Activated CD8-positive, alpha-beta memory T cell treated with anti-CD3 and anti-CD28 coated beads for 24 hours (primary cell): ENCODE measurements at regions not wholly inside any gene's neighbourhood (a gene's known extent, or its start where the extent isn't known, plus 50 kb on each side); places are given as distances from the start of the nearest gene placed in this dataset.

Experiments
- DNase-seq: peaks from one replicate; pipeline ENCODE4 v3.0.0-alpha.2; 2020

DNA sequence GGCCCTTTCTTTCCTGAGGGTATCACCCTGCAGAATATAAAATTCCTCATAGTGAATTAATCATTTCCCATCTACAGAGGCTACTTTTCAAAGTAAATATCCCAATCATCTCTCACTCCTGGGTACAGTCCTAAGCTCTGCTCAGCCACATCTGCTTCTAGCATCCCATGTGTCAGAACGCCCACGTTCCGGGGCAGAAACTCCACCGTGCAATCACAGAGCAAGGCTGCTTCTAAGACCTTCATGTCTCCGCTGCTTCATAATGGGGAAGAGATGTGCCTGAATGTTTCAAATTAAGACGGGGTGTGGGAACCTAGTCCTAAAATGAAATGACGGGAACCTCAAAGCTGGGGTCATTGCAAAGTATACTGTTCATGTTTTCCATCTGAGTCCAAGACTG, 208.8 kb upstream of the GMDS start:
- no peak for DNase-seq

DNA sequence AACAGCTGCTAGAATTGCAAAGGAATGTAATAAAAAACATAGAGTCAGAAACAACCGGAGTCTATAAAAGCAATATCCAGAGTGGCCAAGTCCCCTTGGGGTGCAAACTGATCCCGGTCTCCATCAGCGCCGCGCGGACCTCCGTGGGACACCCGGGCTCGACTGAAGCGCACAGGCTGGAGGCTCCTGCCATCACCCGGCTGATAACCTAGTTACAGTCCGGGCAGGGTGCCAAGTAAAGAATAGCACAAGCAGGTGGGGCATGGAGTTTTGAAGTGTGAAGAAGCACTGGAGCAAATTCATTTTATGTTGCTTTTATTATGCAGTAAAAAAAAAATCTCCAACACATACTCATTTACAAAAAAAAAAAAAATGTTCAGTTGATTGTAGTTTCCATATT, 205.1 kb upstream of the GMDS start:
- DNase-seq: no peak

GRCh38 chr6:2449572-2449940, 204.2 kb upstream of the GMDS start:
- DNase-seq: no peak

GRCh38 chr6:2448826-2449571, 203.6 kb upstream of the GMDS start:
- DNase-seq: no peak

- no peak for DNase-seq
Measured at GRCh38 chr6:2447931-2448330, 202.5 kb upstream of the GMDS start.

- no peak for DNase-seq
Measured at GRCh38 chr6:2447318-2447920, 202.0 kb upstream of the GMDS start.

- DNase-seq: no peak
Measured at GRCh38 chr6:2441601-2442475, 196.4 kb upstream of the GMDS start.

GRCh38 chr6:2440516-2440915, 195.1 kb upstream of the GMDS start:
- no peak for DNase-seq

DNA sequence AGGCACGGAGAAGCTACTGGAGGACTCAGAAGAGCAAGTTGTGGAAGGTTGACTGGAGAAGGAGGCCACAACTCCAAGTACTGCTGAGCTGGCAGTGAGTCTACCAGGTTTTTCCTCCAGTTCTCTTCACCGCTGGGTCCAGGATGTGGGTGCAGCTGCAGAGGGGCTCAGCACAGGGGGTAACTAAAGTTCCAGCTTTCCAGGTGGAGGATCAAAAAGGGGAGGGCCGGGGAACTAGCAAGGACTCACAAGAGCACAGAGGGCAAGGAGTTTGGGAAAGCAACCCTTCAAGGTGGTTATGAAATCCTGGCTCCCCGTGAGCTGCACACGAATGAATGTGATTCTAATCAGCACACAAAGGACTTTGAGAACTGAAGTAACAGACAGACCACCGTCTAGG, 194.2 kb upstream of the GMDS start:
- no peak for DNase-seq

GRCh38 chr6:2439082-2439481, 193.7 kb upstream of the GMDS start:
- DNase-seq: no peak

DNA sequence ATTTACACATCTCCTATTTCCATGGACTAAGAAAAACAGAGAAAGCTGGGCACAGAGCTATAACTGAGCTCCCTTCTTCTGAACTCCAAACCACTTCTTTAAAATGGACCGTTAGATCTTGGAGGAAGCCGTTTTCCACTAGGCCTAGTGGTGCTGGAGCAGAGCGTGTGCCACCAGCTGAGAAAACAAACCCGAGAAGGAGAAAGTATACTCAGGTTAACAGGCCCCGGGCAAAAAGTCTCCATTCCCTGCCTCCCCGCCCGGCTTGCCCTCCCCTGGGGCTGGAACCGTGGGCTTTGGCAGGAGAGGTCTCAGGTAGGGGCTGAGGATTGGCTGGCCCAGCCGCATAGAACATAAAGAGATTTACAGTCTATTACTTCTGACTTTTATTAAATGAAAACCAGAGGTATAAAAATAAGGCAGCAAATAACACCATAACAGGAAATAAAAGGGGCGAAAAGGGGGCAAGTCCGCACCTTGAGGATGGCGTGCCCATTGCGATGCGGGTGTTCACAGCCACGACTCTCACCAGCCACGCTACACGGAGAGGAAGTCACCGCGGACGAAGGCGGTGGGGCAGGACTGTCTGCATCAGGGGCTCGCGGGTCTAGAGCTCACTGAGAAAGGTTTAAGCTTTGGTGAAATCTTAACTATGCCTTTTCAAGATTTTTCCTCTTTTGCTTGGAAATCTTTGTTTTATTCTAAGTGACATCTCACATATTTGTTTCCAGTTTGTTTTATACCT, 191.2 kb upstream of the GMDS start:
- no peak for DNase-seq

DNA sequence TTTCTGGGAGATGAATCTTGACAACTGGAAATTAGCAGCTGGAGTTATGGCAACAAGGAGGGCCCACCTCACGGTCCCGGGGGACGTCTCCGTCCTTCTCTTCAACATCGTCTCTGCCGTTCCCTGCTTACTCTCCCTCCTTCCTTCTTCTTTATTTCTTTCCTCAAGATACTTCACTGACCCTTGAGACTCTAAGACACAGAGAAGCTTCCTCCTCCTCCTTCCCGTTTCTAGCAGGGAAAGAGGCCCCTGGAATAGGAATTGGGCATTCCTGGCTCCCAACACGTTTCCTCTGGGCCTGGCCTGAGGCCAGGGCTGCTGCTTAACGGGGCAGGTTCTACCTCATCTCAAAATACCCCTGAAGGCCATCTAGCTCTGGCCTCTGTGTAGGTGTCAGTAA, 189.9 kb upstream of the GMDS start:
- DNase-seq: no peak

GRCh38 chr6:2434912-2435311, 189.5 kb upstream of the GMDS start:
- DNase-seq: no peak

DNA sequence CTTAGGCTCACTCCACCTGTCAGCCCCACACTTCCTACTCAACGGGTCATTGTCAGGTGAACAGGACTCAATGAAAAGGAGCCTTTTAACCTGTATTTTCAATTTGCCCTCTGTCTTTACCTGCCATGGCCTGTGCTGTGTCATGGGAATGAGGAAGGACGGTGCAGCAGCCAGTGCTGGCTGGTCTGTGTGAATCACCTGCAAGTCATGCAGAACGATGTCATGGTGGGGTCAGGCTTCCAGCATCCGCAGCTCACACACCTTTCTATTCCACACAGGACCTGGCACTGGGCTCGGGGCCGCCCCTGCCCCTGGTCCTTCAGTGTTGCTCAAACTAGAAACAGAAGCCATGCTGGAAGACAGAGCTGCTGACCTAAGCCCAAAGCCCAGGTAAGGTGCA, 188.7 kb upstream of the GMDS start:
- DNase-seq: no peak

DNA sequence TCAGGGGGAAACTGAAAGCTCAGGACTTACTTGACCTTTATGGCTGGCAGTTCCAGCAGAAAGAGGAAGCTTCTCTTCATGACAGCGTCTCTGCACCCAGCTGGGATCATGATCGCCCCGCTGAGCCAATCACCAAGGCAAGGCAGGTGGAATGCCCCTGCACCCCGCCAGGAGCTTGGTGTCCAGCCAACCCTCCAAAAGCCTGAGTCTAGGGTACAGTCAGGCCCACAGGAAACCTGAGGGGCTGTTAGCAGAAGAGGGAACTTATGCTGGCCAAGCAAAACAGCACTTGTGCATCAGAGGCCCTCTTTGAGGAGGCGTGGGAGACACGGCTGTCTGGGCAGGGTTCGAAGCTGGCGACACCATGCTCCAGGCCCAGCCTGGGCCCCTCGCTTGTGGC, 188.3 kb upstream of the GMDS start:
- DNase-seq: no peak

DNA sequence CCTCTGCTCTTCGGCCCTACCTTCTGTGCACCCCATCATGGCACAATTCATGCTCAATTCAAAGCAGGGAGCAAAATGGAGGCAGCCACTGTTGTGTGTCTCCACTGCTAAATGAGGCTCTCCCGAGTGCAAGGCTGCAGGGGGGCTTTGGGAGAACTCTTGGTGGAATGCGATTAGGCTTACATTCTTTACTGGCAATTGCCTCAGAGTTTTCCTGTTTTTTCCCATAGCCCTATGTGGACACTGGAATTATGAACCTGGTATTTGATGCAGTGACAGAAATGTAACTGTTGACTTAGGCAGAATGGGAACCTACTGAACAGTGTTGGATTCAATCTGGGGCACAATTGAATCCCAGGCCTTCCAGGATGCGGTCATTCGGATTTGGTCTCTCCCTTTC, 187.9 kb upstream of the GMDS start:
- DNase-seq: no peak

DNA sequence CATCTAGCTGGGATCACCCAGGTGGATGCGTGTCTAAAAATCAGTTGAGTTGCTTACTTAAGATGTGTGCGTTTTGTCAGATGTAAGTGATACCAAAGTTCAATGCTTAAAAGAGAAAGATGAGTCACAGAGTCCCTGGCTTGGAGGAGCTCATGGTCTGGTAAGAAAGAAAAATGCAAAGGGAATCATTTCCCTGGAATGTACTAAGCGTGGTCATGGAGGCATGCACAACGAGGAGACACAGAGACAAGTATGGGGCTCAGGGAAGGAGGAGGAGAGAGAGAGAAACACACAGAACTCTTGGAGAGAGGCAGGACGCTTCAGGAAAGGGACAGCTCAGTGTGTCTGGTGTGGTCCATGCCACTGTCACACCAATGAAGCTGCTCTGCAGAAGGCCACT, 186.9 kb upstream of the GMDS start:
- no peak for DNase-seq

DNA sequence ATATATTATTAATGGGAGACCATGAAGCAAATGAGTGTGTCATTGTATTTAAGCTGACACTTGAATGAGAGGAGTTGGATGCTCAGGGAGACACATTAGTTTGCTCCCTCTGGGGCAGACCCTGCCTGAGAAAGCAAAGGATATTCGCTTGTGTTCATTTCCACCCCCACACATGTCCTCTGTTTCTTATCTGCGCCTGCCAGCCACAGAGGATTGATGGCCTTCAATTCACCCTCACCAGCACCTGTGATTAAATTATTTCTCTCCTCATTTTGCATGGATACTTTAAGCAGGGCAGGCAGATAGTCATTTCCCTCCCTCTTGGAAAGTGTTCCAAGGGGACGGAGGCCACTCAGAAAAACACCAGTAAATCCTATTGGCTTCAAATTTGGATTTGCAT, 185.2 kb upstream of the GMDS start:
- no peak for DNase-seq

- DNase-seq: no peak
Measured at GRCh38 chr6:2429460-2429859, 184.1 kb upstream of the GMDS start.

- no peak for DNase-seq
Measured at GRCh38 chr6:2429032-2429431, 183.6 kb upstream of the GMDS start.

- no peak for DNase-seq
Measured at GRCh38 chr6:2426561-2427340, 181.3 kb upstream of the GMDS start.

DNA sequence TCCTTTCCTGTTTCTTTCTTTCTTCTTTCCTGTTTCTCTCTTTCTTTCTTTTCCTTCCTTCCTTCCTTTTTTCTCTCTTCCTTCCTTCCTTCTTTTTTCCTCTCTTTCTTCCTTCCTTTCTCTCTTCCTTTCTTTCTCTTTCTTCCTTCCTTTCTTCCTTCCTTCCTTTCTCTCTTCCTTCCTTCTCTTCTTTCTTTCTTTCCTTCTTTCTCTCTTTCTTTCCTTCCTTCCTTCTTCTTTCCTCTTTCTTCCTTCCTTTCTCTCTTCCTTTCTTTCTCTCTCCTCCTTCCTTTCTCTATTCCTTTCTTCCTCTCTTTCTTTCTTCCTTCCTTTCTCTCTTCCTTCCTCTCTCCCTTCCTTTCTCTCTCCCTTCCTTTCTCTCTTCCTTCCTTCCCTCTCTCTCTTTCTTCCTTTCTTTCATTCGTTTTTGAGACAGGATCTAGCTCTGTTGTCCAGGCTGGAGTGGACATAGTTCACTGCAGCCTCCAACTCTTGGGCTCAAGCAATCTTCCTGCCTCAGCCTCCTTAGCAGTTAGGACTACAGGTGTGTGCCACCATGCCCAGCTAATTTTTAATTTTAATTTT, 170.8 kb upstream of the GMDS start:
- no peak for DNase-seq
